Right kidney (tissue), 1 donor: ENCODE measurements at regions not wholly inside any gene's neighbourhood (a gene's known extent, or its start where the extent isn't known, plus 50 kb on each side); places are given as distances from the start of the nearest gene placed in this dataset.
A peak's percentile ranks its signal among the peaks of the same experiment; 100 is the strongest.

Experiments
- DNase-seq: peaks from one replicate; pipeline ENCODE4 v3.0.0-alpha.2; 2016

- no peak for DNase-seq
Observed at GRCh38 chr17:79191270-79191934, 116.8 kb downstream of the ENGASE start.

DNA sequence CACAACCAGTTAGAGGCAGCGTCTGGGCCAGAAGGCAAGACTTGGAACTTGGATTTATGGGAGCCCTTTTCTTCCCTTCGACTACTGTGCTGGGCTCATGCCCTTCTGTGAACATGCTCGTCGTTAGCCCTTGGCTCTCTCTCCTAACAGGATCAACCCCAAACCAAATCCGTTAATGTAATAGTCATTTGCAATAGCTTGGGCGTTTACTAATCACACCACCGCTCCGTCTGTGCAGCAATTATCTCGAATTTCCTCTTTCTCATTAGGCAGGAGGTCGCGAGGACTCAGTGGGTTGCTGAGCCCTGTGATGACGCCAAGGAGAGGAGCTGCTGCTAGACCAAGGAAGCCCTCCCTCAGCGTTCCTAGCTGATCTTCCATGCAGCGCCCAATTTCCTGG is 114.7 kb downstream of the ENGASE start:
- DNase-seq: no peak

DNA sequence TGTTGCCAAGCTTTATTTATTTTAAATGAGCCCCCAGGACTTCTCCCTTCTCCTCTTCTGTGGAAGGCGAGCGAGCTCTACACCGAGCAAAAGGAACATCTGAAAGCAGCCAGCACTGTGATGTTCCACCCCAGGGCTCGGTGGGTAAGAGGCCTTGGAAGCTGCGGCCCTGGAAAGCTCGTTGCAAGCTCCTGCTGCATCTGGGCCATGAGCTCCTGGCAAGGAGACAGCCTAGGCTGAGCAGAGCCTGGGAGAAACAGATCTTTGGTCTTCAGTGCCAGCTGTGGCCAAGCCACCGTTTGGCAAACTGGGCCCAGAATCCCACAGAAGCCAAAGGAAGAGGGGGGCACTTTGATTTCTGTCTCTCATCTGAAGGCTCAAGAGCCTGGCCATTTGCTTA is 114.1 kb downstream of the ENGASE start:
- DNase-seq: no peak

- DNase-seq: no peak
Observed at GRCh38 chr17:79188048-79188447, 113.4 kb downstream of the ENGASE start.

GRCh38 chr17:79187186-79187585 is 112.6 kb downstream of the ENGASE start:
- no peak for DNase-seq

DNA sequence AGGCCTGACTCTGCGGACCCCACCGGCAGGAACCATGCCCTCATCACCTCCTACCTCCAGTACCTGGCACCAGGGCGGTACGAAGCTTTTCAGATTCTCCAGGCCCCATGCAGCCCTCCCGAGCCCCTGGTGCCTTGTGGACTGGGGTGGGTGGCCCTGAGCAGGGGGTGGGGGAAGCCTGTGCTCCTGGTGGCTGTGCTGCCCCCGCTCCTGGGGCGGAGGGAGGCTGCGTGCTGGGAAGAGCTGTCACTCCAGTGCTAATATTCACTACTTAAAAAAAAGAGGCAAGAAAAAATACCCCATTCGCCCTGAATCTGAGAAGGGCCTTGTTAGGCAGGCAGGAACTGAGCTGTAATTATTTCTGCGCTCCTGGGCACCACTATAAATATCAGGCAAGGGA is 111.8 kb downstream of the ENGASE start:
- no peak for DNase-seq

DNA sequence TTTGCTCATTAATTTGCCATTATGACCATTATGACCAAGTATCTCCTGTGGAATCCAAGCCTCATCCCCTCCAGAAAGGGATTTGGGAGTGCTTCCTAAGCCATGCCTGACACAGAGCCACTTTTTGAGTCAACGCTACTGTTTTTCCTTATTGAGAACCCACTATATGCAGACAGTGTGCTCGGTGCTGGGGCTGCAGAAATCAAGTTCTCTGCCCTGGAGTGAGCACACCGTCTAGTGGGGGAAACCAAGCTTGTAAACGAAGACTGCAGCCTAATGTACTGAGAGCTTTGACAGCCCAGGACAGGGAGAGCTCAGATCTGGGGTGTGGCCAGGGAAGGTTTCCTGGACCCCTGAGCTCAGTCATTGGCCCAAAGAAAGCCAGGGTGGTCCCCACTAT is 111.0 kb downstream of the ENGASE start:
- DNase-seq: no peak

GRCh38 chr17:79184219-79184618 is 109.6 kb downstream of the ENGASE start:
- DNase-seq: no peak

GRCh38 chr17:79183293-79184158 is 108.9 kb downstream of the ENGASE start:
- DNase-seq: peak; percentile 76

DNA sequence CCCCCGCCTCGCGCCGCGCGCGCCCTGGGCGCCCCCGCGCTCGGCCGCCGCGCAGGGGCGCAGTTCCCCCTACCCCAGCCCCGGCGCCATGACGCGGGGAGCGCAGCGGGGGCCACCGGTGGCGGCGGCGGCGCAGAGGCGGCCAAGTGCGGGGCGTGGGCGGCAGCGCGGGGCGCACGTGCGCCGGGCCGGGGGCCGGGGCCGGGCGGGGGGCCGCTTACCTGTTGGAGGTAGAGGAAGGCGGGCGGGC is 108.3 kb downstream of the ENGASE start:
- no peak for DNase-seq

DNA sequence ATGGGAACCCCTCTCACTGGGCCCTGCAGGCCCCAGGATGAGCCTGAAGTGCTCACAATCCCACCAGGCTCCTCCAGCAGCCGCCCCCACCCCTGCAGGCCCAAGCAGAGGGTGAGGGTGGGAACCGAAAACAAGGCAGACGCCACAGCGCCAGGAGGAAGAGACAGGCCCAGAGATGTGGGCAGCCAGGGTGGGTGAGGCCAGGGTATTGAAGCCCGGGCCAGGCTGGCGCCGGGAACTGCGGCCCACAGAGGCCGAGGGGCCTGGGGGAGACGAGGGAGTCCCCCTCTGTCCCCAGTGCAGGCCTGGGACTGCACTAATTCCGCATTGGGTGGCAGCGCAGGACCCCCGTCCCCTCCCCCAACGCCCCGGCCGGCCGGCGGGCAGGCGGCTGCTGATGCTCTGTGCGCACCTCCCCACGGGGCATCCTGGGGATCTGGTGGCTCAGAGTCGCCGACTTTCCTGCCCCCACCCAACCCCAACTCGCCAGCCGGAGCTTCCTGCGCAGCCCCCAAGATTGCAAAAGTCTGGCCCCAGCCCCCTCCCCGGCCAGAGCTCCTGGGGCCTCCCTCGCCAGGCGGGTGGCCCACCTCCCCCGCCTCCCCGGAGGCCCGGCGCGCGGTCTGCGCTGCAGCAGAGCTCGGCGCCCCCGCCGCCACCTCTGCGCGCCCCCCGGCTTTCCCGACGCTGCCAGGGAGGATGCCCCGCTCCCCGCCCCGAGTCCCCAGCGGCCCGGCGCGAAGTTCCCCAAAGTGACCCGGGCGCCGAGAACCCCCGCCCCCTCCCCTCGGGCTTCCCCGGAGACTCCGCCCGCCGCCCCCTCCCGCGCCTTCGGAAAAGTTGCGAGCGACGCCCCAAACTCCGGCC is 107.8 kb downstream of the ENGASE start:
- DNase-seq: no peak

- no peak for DNase-seq
Observed at GRCh38 chr17:79180358-79181005, 105.9 kb downstream of the ENGASE start.

DNA sequence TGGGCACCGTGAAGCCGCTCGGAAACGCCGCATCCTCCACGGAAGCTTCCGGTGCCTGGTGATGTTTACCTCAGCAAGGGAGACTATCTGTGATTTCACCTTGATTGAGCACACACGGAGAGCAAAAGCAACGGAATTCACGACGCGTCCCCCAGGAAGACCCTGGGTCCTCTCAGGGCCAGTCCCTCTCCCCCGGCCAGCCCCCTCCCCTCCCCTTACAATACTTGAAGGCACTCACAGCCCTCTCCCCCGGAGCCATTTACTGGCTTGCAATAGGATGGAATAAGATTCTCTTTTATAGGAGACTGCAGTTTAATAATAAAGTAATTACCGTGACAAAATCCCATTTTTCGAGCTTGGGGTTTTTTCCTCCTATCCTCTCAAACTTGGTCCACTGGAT is 104.7 kb downstream of the ENGASE start:
- DNase-seq: no peak

- no peak for DNase-seq
Observed at GRCh38 chr17:79177877-79178276, 103.3 kb downstream of the ENGASE start.

GRCh38 chr17:79176792-79177601 is 102.4 kb downstream of the ENGASE start:
- DNase-seq: no peak

GRCh38 chr17:79174905-79175856 is 100.6 kb downstream of the ENGASE start:
- DNase-seq: no peak

- DNase-seq: no peak
Observed at GRCh38 chr17:79174193-79174765, 99.7 kb downstream of the ENGASE start.

DNA sequence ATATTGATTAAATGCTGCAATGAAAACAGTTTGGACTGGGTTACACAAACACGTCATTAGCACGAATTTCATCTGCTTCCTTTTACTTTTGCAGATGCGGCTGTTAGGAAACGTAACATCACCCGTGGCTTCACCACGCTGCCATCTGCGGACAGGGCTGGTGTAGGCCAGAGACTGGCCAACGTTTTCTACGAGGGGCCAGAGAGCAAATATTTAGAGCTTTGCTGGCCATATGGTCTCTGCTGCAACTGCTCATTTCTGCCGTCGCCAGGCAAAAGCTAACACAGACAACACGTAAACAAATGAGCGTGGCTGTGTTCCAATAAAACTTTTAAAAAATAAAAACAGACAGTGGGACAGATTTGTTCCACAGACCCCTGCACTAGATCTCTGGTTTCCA is 96.6 kb downstream of the ENGASE start:
- DNase-seq: no peak

DNA sequence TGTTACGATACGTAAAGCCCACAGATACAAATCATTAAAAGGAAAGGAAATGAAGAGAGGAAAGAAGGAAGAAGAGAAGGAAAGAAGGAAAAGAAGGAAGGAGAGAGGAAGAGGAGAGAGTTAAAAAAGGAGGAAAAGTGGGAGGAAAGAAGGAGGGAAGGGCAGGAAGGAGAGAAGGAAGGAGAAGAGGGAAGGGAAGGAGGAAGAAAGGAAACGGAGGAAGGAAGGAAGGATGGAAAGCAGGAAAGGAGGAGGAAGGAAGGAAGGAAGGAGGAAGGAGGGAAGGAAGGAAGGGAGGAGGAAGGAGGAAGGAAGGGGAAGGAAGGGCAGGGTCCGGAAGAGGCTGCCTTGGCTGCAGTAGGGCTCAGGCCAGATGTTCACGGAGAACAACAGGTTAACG is 95.2 kb downstream of the ENGASE start:
- DNase-seq: no peak

GRCh38 chr17:79169366-79169765 is 94.7 kb downstream of the ENGASE start:
- DNase-seq: no peak
